HG03064 (cell line): ENCODE measurements at regions not wholly inside any gene's neighbourhood (a gene's known extent, or its start where the extent isn't known, plus 50 kb on each side); places are given as distances from the start of the nearest gene placed in this dataset.

Experiments used
- ATAC-seq: cut with Tn5 transposase; IDR thresholded peaks from one replicate; pipeline ENCODE4 v1.9.1; 2021; ENCODE audit warnings: low read depth; ENCODE audit not compliant: unreplicated experiment

DNA sequence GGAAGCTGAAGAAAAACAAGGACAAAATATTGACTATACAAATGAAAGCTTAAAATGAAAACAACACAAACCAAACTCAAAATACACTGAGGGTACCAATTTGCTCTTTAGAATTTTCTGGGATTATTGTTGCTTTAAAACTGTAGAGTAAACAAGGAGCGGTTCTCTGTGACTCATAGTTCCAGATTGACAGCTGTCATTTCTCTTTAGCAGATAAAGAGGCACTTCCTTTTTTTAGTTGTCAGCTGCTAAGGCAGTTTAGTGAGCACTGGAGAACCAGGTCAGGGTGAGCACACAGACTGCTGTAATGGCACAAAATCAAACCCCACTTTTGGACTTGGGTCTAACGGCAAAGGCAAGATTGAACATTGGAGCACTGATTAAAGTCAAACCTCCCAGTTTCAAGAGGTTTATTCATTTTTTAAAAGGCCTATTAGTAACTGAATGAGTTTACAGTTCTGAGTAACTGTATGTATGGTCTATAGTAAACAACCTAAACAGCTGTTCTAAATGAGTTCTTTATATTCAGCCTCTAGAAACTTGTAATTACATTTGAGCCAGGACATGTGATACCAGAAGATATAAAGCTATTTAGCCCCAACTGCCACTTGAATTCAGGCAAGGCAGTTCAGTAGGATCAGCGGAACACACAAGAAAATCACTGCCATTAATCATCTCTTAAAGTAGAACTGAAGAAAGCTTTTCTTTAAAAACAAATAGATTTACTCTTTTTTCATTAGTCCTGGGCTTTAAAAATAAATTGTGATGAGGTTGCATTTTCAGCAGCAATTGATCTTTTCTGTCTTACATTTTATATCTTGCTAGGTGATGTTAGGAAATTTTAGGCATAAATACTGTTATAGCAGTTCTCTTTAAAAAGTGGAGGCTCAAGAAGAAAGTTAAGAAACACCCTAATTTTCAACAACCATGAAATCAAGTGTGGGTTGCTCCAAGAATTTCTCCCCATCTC lies 71.7 kb upstream of the PRICKLE1 start:
- ATAC-seq, result no peak

DNA sequence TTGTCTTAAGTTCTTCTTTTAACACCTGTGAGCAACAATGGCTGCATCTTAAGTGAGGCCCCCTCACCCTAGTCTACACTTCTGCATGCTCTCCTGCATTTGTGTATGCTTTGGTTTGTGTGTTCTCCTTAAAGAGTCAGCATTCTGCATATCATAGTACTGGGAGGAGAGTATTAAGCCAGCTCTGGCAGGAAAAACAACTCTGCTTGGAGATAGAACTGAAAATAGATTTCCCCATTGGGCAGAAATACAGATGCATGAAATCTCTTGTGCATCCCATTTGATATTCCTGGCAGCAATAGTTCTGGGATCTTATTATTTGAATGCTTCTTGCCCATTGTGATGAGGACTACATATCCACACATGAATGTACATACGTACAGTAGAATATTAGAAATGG lies 70.6 kb upstream of the PRICKLE1 start:
- ATAC-seq, result no peak

DNA sequence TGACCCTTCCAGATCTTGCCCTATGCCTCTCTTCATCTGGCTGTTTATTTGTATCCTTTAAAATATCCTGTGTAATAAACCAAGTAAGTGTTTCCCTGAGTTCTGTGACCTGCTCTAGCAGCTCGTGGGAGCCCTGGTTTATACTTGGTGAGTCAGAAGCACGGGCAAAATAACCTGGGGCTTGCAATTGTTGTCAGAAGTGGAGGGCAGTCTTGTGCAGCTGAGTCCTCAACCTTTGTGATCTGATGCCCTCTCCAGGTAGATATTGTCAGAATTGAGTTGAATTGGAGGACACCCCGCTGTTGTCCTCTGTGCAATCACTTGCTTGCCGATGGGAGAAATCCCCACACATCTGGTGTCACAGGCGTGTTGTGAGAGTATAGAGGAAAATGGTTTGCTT lies 62.5 kb upstream of the PRICKLE1 start:
- no peak for ATAC-seq

DNA sequence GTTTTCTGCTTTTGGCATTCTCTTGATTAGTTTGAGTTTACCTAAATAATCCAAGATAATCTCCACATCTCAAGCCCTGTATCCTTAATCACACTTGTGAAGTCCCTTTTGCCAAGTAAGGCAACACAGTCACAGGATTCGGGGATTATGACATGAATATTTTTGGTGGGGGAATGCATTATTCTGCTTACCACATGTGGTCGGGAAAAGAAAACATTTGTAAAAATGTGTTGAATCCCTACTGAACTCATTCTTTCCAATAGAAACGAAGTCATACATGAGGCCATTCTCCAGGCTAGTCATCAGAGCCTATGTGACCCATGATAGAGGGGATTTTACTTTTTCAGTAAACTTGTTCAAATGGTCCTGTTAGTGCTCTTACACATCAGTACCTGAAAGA lies 58.5 kb upstream of the PRICKLE1 start:
- no peak for ATAC-seq

DNA sequence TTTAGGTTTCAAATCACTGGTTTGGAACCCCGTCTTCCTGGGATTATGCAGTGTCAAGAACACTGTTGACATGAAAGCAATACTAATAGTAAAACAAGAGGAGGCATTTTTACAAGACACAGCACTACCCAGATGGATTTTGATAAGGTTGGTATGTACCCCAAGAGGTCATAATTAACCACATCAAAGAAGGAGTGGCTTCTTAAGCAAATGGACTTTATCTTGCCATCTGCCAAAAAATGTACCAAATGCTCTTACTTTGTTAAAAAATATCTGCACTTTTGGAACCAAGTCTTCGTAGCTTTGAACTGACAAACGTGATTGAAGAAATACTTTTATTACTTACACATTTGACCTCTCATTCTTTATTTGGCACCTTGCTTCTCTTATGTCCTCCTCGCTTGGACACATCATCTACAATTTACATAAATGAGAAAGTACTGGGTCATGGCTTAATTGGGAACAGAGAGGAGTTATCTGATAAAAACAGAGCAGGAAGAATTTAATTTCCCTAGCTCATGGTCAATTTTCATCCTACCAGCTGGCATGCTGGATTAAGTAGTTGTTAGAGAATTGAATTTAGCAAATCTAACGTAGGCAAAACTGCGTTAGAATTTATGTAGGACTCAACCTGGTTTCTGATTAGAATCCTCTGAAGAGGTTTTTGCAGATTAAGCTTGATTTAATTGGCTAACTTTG lies 54.5 kb upstream of the PRICKLE1 start:
- ATAC-seq, result no peak

DNA sequence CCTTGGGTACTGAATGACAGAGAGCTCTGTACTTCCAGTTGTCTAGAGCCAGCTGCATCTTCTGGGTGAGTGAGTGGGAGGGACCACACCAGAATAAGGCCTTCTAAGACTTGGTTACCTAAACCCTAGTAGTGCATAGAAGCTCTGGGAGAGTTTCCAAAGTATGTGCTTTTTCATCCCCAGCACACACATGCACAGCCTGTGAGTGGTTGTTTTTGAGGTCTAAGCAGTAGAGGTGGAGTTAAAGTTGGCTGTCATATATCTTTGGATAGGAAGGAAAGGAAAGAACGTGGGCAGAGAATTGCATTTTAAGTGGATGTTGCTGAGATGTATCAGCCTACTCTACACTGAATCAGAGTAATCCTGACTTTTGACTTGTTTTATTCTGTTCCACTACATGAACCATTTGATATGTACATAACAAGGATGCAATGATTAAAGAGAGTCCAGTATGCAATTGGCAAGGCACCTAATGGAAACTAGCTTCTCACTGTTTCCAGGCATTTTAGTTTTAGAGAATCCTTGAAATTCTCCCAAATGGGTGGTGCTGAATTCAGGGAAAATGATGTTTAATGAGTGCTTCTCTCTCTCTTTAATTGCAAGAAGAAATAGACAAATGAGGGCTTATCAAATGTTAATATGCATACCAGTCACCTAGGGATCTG lies 51.8 kb upstream of the PRICKLE1 start:
- no peak for ATAC-seq

DNA sequence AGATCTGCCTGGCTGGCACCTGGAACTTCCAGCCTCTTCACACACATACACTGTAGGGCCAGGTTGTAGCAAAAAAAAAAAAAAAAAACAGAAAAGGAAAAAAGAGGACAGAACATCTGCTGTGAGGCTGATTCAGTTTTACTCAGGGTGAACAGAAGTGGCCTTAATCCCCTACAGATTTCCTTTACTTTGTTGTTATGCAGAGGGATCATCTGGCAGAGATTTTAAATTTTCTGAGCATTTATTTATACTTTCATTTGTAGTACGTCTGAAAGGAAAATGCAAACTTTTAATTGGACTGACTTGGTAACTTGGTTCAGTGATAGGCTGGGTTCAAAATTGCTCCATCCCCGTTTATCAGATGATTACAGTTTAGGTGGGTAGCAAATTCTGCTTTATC lies 50.8 kb upstream of the PRICKLE1 start:
- ATAC-seq, result no peak

DNA sequence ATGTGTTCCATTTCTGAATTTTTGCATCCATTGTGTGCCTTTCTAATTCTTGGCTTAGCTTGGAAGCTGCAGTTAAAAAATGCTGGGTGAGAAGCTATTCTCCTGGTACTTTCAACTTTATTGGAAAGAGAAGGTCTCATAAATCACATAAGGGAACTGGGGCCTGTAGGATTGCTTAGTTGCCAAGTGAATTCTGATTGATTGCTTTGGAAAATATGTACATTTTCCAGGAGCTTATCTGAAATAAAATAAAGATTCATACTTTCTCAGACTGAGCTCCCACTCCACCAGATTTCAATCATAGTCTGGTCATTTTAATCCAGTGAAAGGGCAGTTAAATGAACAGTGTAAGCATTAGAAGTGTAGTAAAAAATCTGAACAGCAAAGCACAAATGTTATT lies 50.0 kb upstream of the PRICKLE1 start:
- ATAC-seq, result no peak
